Colonic mucosa (tissue), 4 donors: ENCODE measurements at regions not wholly inside any gene's neighbourhood (a gene's known extent, or its start where the extent isn't known, plus 50 kb on each side); places are given as distances from the start of the nearest gene placed in this dataset.

Experiments used
- DNase-seq: peaks from one replicate; pipeline ENCODE4 v3.0.0-alpha.2; 2020
- H3K27ac ChIP-seq: fragments of 200-600 bp; one replicate; pipeline ENCODE4 v1.8.0; 2021
- H3K27me3 ChIP-seq: fragments of 200-600 bp; one replicate; pipeline ENCODE4 v1.8.0; 2021
- H3K36me3 ChIP-seq: fragments of 200-600 bp; one replicate; pipeline ENCODE4 v1.8.0; 2021
- H3K4me1 ChIP-seq: fragments of 200-600 bp; one replicate; pipeline ENCODE4 v1.8.0; 2021; ENCODE audit warnings: mild to moderate bottlenecking
- H3K4me3 ChIP-seq: fragments of 200-600 bp; one replicate; pipeline ENCODE4 v1.8.0; 2021
- H3K9ac ChIP-seq, 2 donors: one replicate each; pipeline ENCODE4 v1.7.0; 2013; ENCODE audit warnings: control low read depth in 2 of 2, low read depth in 2 of 2, low read length in 2 of 2
- H3K9me3 ChIP-seq: fragments of 200-600 bp; one replicate; pipeline ENCODE4 v1.8.0; 2021
- intact Hi-C: fragments of 100-400 bp; cut with DNase I; formaldehyde crosslinking; loops from one replicate; pipeline ENCODE4 v1.14.1; 2022
- TF ChIP-seq, protein P1 (sequence below): fragments of 200-600 bp; IDR thresholded peaks from one replicate; pipeline ENCODE4 v1.8.0; 2022; ENCODE audit warnings: antibody characterized with exemption, mild to moderate bottlenecking
- donor health status: healthy.
- donor health status: DM: no; HTN: no; CAD: no.
- donor health status: DM: no; HTN: no; CAD: no.

DNA sequence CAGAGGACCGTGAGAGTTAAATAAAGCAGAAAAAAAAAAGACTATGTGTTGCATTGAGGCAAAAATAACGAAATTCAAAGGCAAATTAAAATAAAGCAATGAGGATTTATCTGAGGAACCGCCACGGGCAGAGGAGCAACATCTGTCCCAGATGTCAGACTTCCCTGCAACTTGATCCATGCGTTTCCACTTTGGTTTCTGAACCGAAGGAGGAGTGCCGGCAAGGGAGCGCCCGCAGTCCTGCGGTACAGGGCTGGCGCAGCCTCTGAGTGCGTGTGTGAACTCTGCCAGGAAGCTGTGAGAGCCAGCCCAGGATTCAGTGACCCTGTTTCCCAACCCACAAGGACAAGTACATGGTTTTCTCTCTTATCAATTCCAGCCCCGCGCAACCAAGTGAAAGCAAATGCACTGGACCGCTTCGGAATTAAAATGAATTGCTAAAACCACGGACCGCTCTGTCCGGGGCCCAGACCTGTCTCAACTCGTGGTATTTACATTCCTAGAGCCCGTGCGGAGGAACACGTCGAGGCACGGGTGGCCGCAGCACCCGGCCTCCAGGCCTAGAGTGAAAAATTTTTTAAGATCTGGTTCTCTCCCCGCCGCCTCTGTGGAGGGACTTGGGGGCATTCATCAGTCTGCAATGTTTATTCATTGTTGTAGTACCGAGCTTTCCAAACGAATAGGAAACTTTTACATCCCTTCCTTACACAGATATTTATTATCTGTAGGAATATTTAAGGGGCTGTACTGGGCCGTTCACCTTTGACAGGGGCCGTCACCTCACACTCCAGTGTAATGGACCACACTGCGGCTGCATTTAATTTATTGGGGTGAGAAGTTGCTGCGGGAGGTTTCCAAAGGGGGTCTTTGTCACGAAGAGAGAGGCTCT, 291.5 kb upstream of the NFE2L3 start:
- Histone ChIP-seq H3K9ac (no peak overlapping the region), H3K27ac (no peak overlapping the region), H3K36me3 (no peaks in the 10 kb centered on the region), H3K27me3 (peaks cover 46% of the 10 kb centered on the region), H3K4me1 (no peaks in the 10 kb centered on the region), H3K4me3 (no peak overlapping the region), H3K9me3 (no peaks in the 10 kb centered on the region)
- DNase-seq, result no peak
- TF ChIP-seq, protein P1, sequence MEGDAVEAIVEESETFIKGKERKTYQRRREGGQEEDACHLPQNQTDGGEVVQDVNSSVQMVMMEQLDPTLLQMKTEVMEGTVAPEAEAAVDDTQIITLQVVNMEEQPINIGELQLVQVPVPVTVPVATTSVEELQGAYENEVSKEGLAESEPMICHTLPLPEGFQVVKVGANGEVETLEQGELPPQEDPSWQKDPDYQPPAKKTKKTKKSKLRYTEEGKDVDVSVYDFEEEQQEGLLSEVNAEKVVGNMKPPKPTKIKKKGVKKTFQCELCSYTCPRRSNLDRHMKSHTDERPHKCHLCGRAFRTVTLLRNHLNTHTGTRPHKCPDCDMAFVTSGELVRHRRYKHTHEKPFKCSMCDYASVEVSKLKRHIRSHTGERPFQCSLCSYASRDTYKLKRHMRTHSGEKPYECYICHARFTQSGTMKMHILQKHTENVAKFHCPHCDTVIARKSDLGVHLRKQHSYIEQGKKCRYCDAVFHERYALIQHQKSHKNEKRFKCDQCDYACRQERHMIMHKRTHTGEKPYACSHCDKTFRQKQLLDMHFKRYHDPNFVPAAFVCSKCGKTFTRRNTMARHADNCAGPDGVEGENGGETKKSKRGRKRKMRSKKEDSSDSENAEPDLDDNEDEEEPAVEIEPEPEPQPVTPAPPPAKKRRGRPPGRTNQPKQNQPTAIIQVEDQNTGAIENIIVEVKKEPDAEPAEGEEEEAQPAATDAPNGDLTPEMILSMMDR, result no peak
- intact Hi-C loops, result no loop called here

DNA sequence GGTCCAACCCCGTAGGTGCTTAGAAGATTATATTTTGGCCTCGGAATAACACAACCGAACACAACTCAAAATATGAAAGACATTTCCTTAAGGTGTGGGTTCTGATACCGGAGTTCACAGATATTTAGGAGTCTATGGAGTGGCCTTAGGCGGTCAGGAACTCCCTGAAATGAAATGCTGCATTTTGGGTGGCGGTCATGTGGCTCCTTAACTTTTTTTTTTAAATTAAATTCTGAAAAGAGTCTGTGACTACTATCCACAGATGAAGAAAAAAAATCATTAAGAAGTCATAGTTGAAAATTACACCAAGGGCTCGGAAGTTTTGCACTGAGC, 290.9 kb upstream of the NFE2L3 start:
- no peak for DNase-seq
- intact Hi-C loops, result no loop called here
- Histone ChIP-seq H3K27ac (no peak overlapping the region), H3K9ac (no peak overlapping the region), H3K4me3 (no peak overlapping the region), H3K4me1 (no peaks in the 10 kb centered on the region), H3K27me3 (peaks cover 52% of the 10 kb centered on the region), H3K36me3 (no peaks in the 10 kb centered on the region), H3K9me3 (no peaks in the 10 kb centered on the region)
- TF ChIP-seq, protein P1, result no peak

DNA sequence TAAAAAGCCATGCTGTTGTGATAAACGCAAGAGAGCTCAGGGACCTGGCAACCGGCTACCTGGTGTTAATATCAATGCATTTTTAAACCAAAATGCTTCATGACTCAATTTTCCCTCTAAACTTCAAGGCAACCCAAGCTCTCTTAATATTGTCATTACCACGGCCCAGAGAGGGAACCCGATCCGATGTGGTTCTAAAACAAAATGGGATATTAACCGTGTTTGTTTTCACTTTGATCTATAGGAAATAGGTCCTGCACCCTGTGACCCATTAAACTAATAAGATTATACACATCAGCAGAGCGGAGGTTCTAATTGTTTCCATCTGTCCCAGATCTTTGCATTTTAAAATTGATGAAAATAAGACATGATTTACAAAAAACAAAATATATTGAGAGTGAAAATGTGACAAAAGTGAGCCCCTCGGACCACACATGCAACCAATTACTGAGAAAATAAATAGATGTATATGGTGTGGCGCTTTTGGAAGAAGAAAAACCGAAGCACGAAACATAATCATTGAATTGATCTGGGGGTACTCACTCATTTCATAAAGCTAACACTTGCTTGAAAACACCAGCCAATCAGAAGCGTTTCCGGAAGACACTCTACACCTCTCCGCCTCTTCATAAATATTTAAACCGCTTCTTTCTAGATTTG, 290.3 kb upstream of the NFE2L3 start:
- TF ChIP-seq, protein P1, result no peak
- H3K36me3 ChIP-seq, result no peaks in the 10 kb centered on the region
- H3K4me1 ChIP-seq, result no peaks in the 10 kb centered on the region
- peak overlapping the region in 1 of 2 donors; percentile 59 for H3K9ac ChIP-seq
- peaks cover 58% of the 10 kb centered on the region for H3K27me3 ChIP-seq
- no peak overlapping the region for H3K27ac ChIP-seq
- DNase-seq, result no peak
- H3K9me3 ChIP-seq, result no peaks in the 10 kb centered on the region
- intact Hi-C loops, result no loop called here
- peak overlapping the region; percentile 4 for H3K4me3 ChIP-seq

DNA sequence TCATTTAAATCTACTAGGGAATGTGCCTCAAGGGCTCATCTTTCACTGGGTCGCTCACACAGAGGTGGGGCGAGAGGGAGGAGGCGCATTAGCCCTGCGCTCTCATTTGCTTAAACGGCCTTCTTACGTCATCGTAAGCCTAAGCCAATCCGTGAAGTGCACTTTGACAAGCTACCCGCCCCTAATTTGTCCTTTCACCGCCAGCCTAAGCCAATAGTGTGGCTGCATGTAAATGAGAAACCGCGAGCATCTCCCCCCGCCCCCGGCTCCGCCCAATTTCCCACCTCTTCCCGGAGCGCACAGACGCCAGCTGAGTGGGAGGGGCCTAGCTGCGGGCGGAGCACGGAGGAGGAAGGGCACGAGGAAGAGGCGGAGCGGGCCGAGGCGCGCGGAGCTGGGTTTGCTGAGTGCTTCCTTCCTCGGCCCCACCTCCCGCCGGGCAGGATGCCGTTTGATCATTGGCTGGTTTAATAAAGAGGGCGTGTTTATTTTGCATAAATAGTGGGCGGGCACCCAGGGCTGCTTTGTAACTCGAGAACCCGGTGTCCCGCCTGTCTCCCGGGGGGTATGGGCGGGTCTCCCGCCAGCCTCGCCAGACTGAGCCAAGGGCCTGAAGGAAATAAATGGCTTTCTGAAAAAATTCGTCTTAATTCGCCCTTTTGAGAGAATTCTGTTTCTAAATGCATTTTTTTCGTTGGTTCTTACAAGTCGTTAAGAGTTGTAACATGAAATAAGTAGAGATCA, 289.6 kb upstream of the NFE2L3 start:
- Histone ChIP-seq H3K4me1 (no peaks in the 10 kb centered on the region), H3K36me3 (no peaks in the 10 kb centered on the region), H3K4me3 (no peak overlapping the region), H3K9ac (no peak overlapping the region), H3K27ac (no peak overlapping the region), H3K27me3 (peaks cover 65% of the 10 kb centered on the region), H3K9me3 (no peaks in the 10 kb centered on the region)
- TF ChIP-seq, protein P1, result no peak
- peak; percentile 99 for DNase-seq
- intact Hi-C loops, result no loop called here

DNA sequence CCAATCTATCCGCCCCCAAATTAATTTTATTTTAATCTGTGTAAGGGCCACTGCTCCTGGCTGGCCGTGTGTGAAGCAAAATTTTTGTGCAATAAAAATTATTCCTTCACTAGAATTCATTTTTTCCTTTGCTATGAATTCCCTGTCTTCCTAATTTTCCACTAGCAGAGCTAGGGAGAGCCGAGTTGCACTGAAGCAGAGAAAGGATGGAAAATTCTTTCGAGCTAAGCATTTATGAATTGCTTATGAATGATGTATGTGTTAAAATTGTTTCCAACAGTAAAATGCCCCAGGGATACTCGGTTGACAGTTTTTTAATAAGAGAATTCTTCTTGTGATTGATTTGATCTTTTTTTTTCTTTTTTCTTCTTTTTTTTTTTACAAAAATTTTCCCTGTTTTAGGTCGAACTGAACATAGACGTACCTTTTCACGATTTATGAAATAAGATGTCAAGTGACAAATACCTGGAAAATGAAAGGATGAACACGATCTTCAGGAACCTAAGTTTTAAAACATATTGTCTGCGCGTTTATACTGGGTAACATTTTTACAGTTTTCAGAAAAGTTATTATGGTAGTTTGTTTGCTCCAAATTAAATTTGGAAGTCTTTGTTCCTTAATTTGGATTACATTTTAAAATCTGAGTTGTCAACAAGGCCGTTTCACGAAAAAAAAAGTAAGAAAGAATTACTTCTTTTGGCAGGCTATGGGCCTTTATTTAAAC, 288.8 kb upstream of the NFE2L3 start:
- Histone ChIP-seq H3K4me1 (no peaks in the 10 kb centered on the region), H3K36me3 (no peaks in the 10 kb centered on the region), H3K9ac (no peak overlapping the region), H3K4me3 (no peak overlapping the region), H3K9me3 (no peaks in the 10 kb centered on the region), H3K27ac (no peak overlapping the region), H3K27me3 (peaks cover 72% of the 10 kb centered on the region)
- intact Hi-C loops, result no loop called here
- TF ChIP-seq, protein P1, result no peak
- DNase-seq, result no peak
